Brain microvascular endothelial cell (primary cell): ENCODE measurements at regions not wholly inside any gene's neighbourhood (a gene's known extent, or its start where the extent isn't known, plus 50 kb on each side); places are given as distances from the start of the nearest gene placed in this dataset.

Experiments
- DNase-seq: peaks from one replicate; pipeline ENCODE4 v3.0.0-alpha.2; 2020
- H3K27ac ChIP-seq: fragments of 250-450 bp; sonication (Bioruptor Pico); 2 replicates; pipeline ENCODE4 v1.5.1; 2020; ENCODE audit warnings: mild to moderate bottlenecking, moderate library complexity
- H3K27me3 ChIP-seq: fragments of 250-450 bp; sonication (Bioruptor Pico); replicated peaks from 2 replicates; pipeline ENCODE4 v1.5.1; 2020; ENCODE audit warnings: mild to moderate bottlenecking
- H3K36me3 ChIP-seq: fragments of 250-450 bp; sonication (Bioruptor Pico); replicated peaks from 2 replicates; pipeline ENCODE4 v1.5.1; 2020; ENCODE audit warnings: mild to moderate bottlenecking
- H3K4me3 ChIP-seq: 2 replicates; pipeline ENCODE4 v1.5.1; 2011; ENCODE audit warnings: low read depth, mild to moderate bottlenecking, control low read depth, low read length, moderate library complexity
- CTCF ChIP-seq: IDR thresholded peaks from 2 replicates; pipeline ENCODE4 v1.5.1; 2011; ENCODE audit warnings: low read depth, mild to moderate bottlenecking, moderate library complexity, low read length, control low read depth, inconsistent platforms; ENCODE audit errors: missing control alignments
- in situ Hi-C: cut with HindIII; loops from 2 replicates; pipeline ENCODE4 v1.10.0; 2017; ENCODE audit warnings: low sequenced_read_pairs, low pct_ligation_motif_present

GRCh38 chr13:109422161-109422560, 364.2 kb downstream of the IRS2 start:
- no peak overlapping the region for H3K4me3 ChIP-seq
- no peaks in the 10 kb centered on the region for H3K27me3 ChIP-seq
- DNase-seq = no peak
- no peak for TF ChIP-seq CTCF
- H3K27ac ChIP-seq = no peak overlapping the region
- no peaks in the 10 kb centered on the region for H3K36me3 ChIP-seq
- in situ Hi-C loops = no loop called here

GRCh38 chr13:109419896-109420295, 366.5 kb downstream of the IRS2 start:
- Histone ChIP-seq H3K27ac (no peak overlapping the region), H3K4me3 (no peak overlapping the region), H3K27me3 (no peaks in the 10 kb centered on the region), H3K36me3 (no peaks in the 10 kb centered on the region)
- in situ Hi-C loops = no loop called here
- no peak for DNase-seq
- no peak for TF ChIP-seq CTCF

- in situ Hi-C loops = no loop called here
- no peak for DNase-seq
- H3K27ac ChIP-seq = no peak overlapping the region
- no peak for TF ChIP-seq CTCF
- H3K4me3 ChIP-seq = no peak overlapping the region
- H3K36me3 ChIP-seq = no peaks in the 10 kb centered on the region
- H3K27me3 ChIP-seq = no peaks in the 10 kb centered on the region
Observed at GRCh38 chr13:109418111-109418510, 368.3 kb downstream of the IRS2 start.

- DNase-seq = no peak
- no peak overlapping the region for H3K4me3 ChIP-seq
- no peaks in the 10 kb centered on the region for H3K27me3 ChIP-seq
- no peak for TF ChIP-seq CTCF
- in situ Hi-C loops = no loop called here
- no peak overlapping the region for H3K27ac ChIP-seq
- no peaks in the 10 kb centered on the region for H3K36me3 ChIP-seq
Observed at GRCh38 chr13:109416001-109416400, 370.4 kb downstream of the IRS2 start.

- Histone ChIP-seq H3K4me3 (no peak overlapping the region), H3K27ac (no peak overlapping the region), H3K27me3 (no peaks in the 10 kb centered on the region), H3K36me3 (no peaks in the 10 kb centered on the region)
- no peak for TF ChIP-seq CTCF
- in situ Hi-C loops = no loop called here
- no peak for DNase-seq
Observed at GRCh38 chr13:109415057-109415456, 371.3 kb downstream of the IRS2 start.

- DNase-seq = peak; percentile 70
- no peaks in the 10 kb centered on the region for H3K36me3 ChIP-seq
- H3K27ac ChIP-seq = no peak overlapping the region
- no peak overlapping the region for H3K4me3 ChIP-seq
- H3K27me3 ChIP-seq = no peaks in the 10 kb centered on the region
- in situ Hi-C loops = no loop called here
- no peak for TF ChIP-seq CTCF
Observed at GRCh38 chr13:109412283-109412901, 374.0 kb downstream of the IRS2 start.
